SK-N-SH (cell line): ENCODE measurements at regions not wholly inside any gene's neighbourhood (a gene's known extent, or its start where the extent isn't known, plus 50 kb on each side); places are given as distances from the start of the nearest gene placed in this dataset.

Source experiments
- CTCF ChIA-PET: fragments of 300-600, 350-600 bp; formaldehyde crosslinking; extraction: SDS; loops from one replicate; lab custom pipeline; 2021; lab: Yijun Ruan, JAX
- POLR2A ChIA-PET: fragments of 350-600 bp; sonication (Branson Sonifier 250); formaldehyde crosslinking; extraction: SDS; loops from one replicate; lab custom pipeline; 2020; ENCODE audit warnings: antibody characterized with exemption, inconsistent platforms; lab: Yijun Ruan, JAX
- DNase-seq: peaks from one replicate; pipeline ENCODE4 v3.0.0; 2012
- H2AFZ ChIP-seq: fragments of 200-600 bp; sonication (generic); 2 replicates; pipeline ENCODE4 v1.8.1; 2016; ENCODE audit warnings: antibody characterized with exemption, mild to moderate bottlenecking, low read depth
- H3F3A ChIP-seq: fragments of 200-600 bp; sonication (generic); replicated peaks from 2 replicates; pipeline ENCODE3; 2016; ENCODE audit warnings: antibody characterized with exemption, mild to moderate bottlenecking; ENCODE audit not compliant: insufficient read depth
- H3K27ac ChIP-seq, 2 experiments: fragments of 200-500 bp in 1 of 2; fragments of 200-600 bp in 1 of 2; sonication (Bioruptor generic) in 1 of 2; sonication (generic), shearing (Covaris generic) in 1 of 2; 2 replicates each; pipeline versions ENCODE4 v1.5.1 to v1.6.1; 2014 to 2016; ENCODE audit warnings: low read depth in 2 of 2, inconsistent platforms in 1 of 2, low read length in 1 of 2, mild to moderate bottlenecking in 1 of 2, mixed read lengths in 1 of 2
- H3K27me3 ChIP-seq: fragments of 200-600 bp; sonication (generic), shearing (Covaris generic); 2 replicates; pipeline ENCODE4 v1.6.1; 2016; ENCODE audit warnings: mixed run types; ENCODE audit not compliant: insufficient read depth
- H3K36me3 ChIP-seq, 2 experiments: fragments of 200-500 bp in 1 of 2; fragments of 200-600 bp in 1 of 2; sonication (Bioruptor generic) in 1 of 2; sonication (generic) in 1 of 2; replicated peaks in 1 of 2; 2 replicates each; pipeline versions ENCODE3 to v1.5.1; 2014 to 2016; ENCODE audit warnings: low read length in 1 of 2, mild to moderate bottlenecking in 1 of 2; ENCODE audit not compliant: insufficient read depth in 2 of 2, control insufficient read depth in 1 of 2
- H3K4me1 ChIP-seq, 2 experiments: fragments of 200-500 bp in 1 of 2; fragments of 200-600 bp in 1 of 2; sonication (Bioruptor generic) in 1 of 2; sonication (generic), shearing (Covaris generic) in 1 of 2; 2 replicates each; pipeline versions ENCODE4 v1.5.1 to v1.6.1; 2014 to 2016; ENCODE audit warnings: low read depth in 1 of 2, low read length in 1 of 2, mixed run types in 1 of 2; ENCODE audit not compliant: insufficient read depth in 2 of 2, control insufficient read depth in 1 of 2
- H3K4me2 ChIP-seq: fragments of 200-600 bp; sonication (generic), shearing (Covaris generic); 2 replicates; pipeline ENCODE4 v1.6.1; 2017; ENCODE audit warnings: mixed run types
- H3K4me3 ChIP-seq, 2 experiments: fragments of 200-500 bp in 1 of 2; fragments of 200-600 bp in 1 of 2; sonication (Bioruptor generic) in 1 of 2; sonication (generic), shearing (Covaris generic) in 1 of 2; 2 replicates each; pipeline versions ENCODE4 v1.5.1 to v1.8.1; 2014 to 2016; ENCODE audit warnings: low read depth in 2 of 2, inconsistent platforms in 1 of 2, low read length in 1 of 2, mild to moderate bottlenecking in 1 of 2, mixed read lengths in 1 of 2, moderate library complexity in 1 of 2
- H3K79me2 ChIP-seq: fragments of 200-600 bp; sonication (generic); 2 replicates; pipeline ENCODE4 v1.8.1; 2017; ENCODE audit warnings: mild to moderate bottlenecking; ENCODE audit not compliant: insufficient read depth
- H3K9ac ChIP-seq: fragments of 200-600 bp; sonication (generic); 2 replicates; pipeline ENCODE4 v1.6.1; 2017; ENCODE audit warnings: mixed run types
- H3K9me2 ChIP-seq: fragments of 200-600 bp; sonication (generic); 2 replicates; pipeline ENCODE4 v1.6.1; 2017; ENCODE audit warnings: mixed run types
- H3K9me3 ChIP-seq: fragments of 200-600 bp; sonication (generic); 2 replicates; pipeline ENCODE4 v1.6.1; 2017; ENCODE audit warnings: mixed run types, mild to moderate bottlenecking, moderate library complexity
- H4K20me1 ChIP-seq: fragments of 200-600 bp; sonication (generic); 2 replicates; pipeline ENCODE4 v1.6.1; 2017; ENCODE audit warnings: mild to moderate bottlenecking, mixed run types; ENCODE audit not compliant: insufficient read depth
- CHD2 ChIP-seq: fragments of 150-350 bp; IDR thresholded peaks from 2 replicates; pipeline ENCODE4 v1.6.1; 2018; ENCODE audit warnings: low read length; ENCODE audit not compliant: partially characterized antibody
- CTCF ChIP-seq: fragments of 200-600 bp; sonication (generic); IDR thresholded peaks from 2 replicates; pipeline ENCODE4 v1.6.1; 2017; ENCODE audit warnings: antibody characterized with exemption, mild to moderate bottlenecking, moderate library complexity
- EZH2phosphoT487 ChIP-seq: fragments of 200-600 bp; sonication (generic); IDR thresholded peaks from 2 replicates; pipeline ENCODE4 v1.6.1; 2017; ENCODE audit warnings: low read depth, mixed run types, mild to moderate bottlenecking, antibody characterized with exemption, moderate library complexity, borderline replicate concordance
- FOSL2 ChIP-seq: IDR thresholded peaks from 2 replicates; pipeline ENCODE4 v1.4.0; 2012; ENCODE audit warnings: low read depth, mild to moderate bottlenecking, moderate library complexity, borderline replicate concordance
- FOXJ3 ChIP-seq: sonication (generic); formaldehyde crosslinking; IDR thresholded peaks from 2 replicates; pipeline ENCODE4 v1.5.1; 2020; ENCODE audit warnings: mild to moderate bottlenecking, missing genetic modification reagents
- GATA2 ChIP-seq: sonication (generic); formaldehyde crosslinking; IDR thresholded peaks from 2 replicates; pipeline ENCODE4 v1.5.0; 2020; ENCODE audit warnings: mild to moderate bottlenecking, missing genetic modification reagents
- IRF3 ChIP-seq: fragments of 150-350 bp; IDR thresholded peaks from 2 replicates; pipeline ENCODE4 v1.6.1; 2016; ENCODE audit warnings: mild to moderate bottlenecking, low read depth, low read length
- MXI1 ChIP-seq: IDR thresholded peaks from 2 replicates; pipeline ENCODE4 v1.6.1; 2012; ENCODE audit warnings: mild to moderate bottlenecking, low read depth, low read length, improper control_type of control experiment
- NFIC ChIP-seq: IDR thresholded peaks from 2 replicates; pipeline ENCODE4 v1.4.0; 2012; ENCODE audit warnings: borderline replicate concordance
- NRF1 ChIP-seq: IDR thresholded peaks from 2 replicates; pipeline ENCODE4 v1.6.1; 2012; ENCODE audit warnings: low read depth, mild to moderate bottlenecking, low read length
- PBX3 ChIP-seq: IDR thresholded peaks from 2 replicates; pipeline ENCODE4; 2012
- POLR2AphosphoS5 ChIP-seq: IDR thresholded peaks from 2 replicates; pipeline ENCODE4 v1.6.1; 2012; ENCODE audit warnings: low read depth, low read length
- RAD21 ChIP-seq: IDR thresholded peaks from 2 replicates; pipeline ENCODE4 v1.6.1; 2012; ENCODE audit warnings: mild to moderate bottlenecking, low read length
- SMC3 ChIP-seq: IDR thresholded peaks from 2 replicates; pipeline ENCODE4 v1.6.1; 2012; ENCODE audit warnings: low read depth, low read length, improper control_type of control experiment
- TCF12 ChIP-seq: IDR thresholded peaks from 2 replicates; pipeline ENCODE4 v1.4.0; 2012
- USF1 ChIP-seq: IDR thresholded peaks from 2 replicates; pipeline ENCODE4 v1.4.0; 2012; ENCODE audit warnings: low read depth, borderline replicate concordance
- USF2 ChIP-seq: fragments of 150-350 bp; IDR thresholded peaks from 2 replicates; pipeline ENCODE4 v1.6.1; 2017; ENCODE audit warnings: antibody characterized with exemption, low read length, low read depth, borderline replicate concordance
- WGBS: methylation state at CpG from one replicate; pipeline ENCODE4 v1.1.6; 2017; ENCODE audit warnings: low lambda C conversion rate; 5-methylcytosine and 5-hydroxymethylcytosine counted together

GRCh38 chr17:79501910-79502309 is 108.9 kb downstream of the RBFOX3 start:
- TF ChIP-seq USF1: no peak
- no peak for TF ChIP-seq TCF12
- TF ChIP-seq FOSL2: no peak
- TF ChIP-seq SMC3: no peak
- TF ChIP-seq RAD21: no peak
- TF ChIP-seq PBX3: no peak
- TF ChIP-seq EZH2phosphoT487: no peak
- TF ChIP-seq IRF3: no peak
- no peak for TF ChIP-seq POLR2AphosphoS5
- TF ChIP-seq FOXJ3: no peak
- no peak for TF ChIP-seq GATA2
- no peak for TF ChIP-seq NFIC
- TF ChIP-seq CTCF: no peak
- no peak for TF ChIP-seq NRF1
- TF ChIP-seq MXI1: no peak
- TF ChIP-seq USF2: no peak
- TF ChIP-seq CHD2: no peak
- WGBS: 42% methylated on average over 3 of the region's 3 CpGs
- Histone ChIP-seq H3K36me3 (no peaks in the 10 kb centered on the region), H3K4me3 (no peak overlapping the region), H3K27me3 (no peaks in the 10 kb centered on the region), H3F3A (no peaks in the 10 kb centered on the region), H3K9ac (no peak overlapping the region), H3K27ac (no peak overlapping the region), H3K4me1 (no peaks in the 10 kb centered on the region), H3K9me3 (no peaks in the 10 kb centered on the region), H3K4me2 (no peak overlapping the region), H3K9me2 (no peaks in the 10 kb centered on the region), H4K20me1 (no peaks in the 10 kb centered on the region), H2AFZ (no peak overlapping the region), H3K79me2 (no peaks in the 10 kb centered on the region)
- POLR2A ChIA-PET: no interaction called here
- no peak for DNase-seq
- CTCF ChIA-PET: interaction anchor here (1.0 kb wide), 1 partner anchor 66 kb away, joined by 4 read pairs; no protein-coding TSS in a partner anchor
